HEK293T (cell line): ENCODE measurements at regions not wholly inside any gene's neighbourhood (a gene's known extent, or its start where the extent isn't known, plus 50 kb on each side); places are given as distances from the start of the nearest gene placed in this dataset.

Experiments
- CTCF ChIA-PET: fragments of 350-600 bp; formaldehyde crosslinking; extraction: SDS; loops from one replicate; lab custom pipeline; 2021; ENCODE audit warnings: antibody characterized with exemption, inconsistent platforms; lab: Yijun Ruan, JAX
- POLR2A ChIA-PET: fragments of 350-600 bp; formaldehyde crosslinking; extraction: SDS; loops from one replicate; lab custom pipeline; 2020; ENCODE audit warnings: antibody characterized with exemption, inconsistent platforms; lab: Yijun Ruan, JAX
- DNase-seq: peaks from one replicate; pipeline ENCODE4 v3.0.0; 2012; ENCODE audit warnings: mixed read lengths; ENCODE audit errors: extremely low spot score
- ARNT ChIP-seq: fragments of 450-650 bp; IDR thresholded peaks from 2 replicates; pipeline ENCODE4 v1.6.1; 2017; ENCODE audit warnings: mild to moderate bottlenecking
- BHLHE40 ChIP-seq: fragments of 450-650 bp; IDR thresholded peaks from 2 replicates; pipeline ENCODE4 v1.6.1; 2016; ENCODE audit warnings: mild to moderate bottlenecking, moderate library complexity, borderline replicate concordance
- CTBP1 ChIP-seq: fragments of 450-650 bp; IDR thresholded peaks from 2 replicates; pipeline ENCODE4 v1.6.1; 2016; ENCODE audit warnings: borderline replicate concordance
- ELF4 ChIP-seq: fragments of 450-650 bp; IDR thresholded peaks from 2 replicates; pipeline ENCODE4 v1.6.1; 2017; ENCODE audit warnings: antibody characterized with exemption
- FOXA1 ChIP-seq: fragments of 450-650 bp; IDR thresholded peaks from 2 replicates; pipeline ENCODE4 v1.6.1; 2016; ENCODE audit warnings: mild to moderate bottlenecking
- FOXK2 ChIP-seq: fragments of 450-650 bp; IDR thresholded peaks from 2 replicates; pipeline ENCODE4 v1.6.1; 2016; ENCODE audit warnings: mild to moderate bottlenecking
- FOXM1 ChIP-seq: fragments of 450-650 bp; IDR thresholded peaks from 2 replicates; pipeline ENCODE4 v1.6.1; 2017; ENCODE audit warnings: mild to moderate bottlenecking, borderline replicate concordance
- HDGF ChIP-seq: fragments of 450-650 bp; IDR thresholded peaks from 2 replicates; pipeline ENCODE4 v1.6.1; 2017; ENCODE audit warnings: antibody characterized with exemption, borderline replicate concordance
- L3MBTL2 ChIP-seq: fragments of 450-650 bp; conservative IDR thresholded peaks from 2 replicates; pipeline ENCODE4 v1.6.1; 2016; ENCODE audit warnings: mild to moderate bottlenecking
- LEF1 ChIP-seq: fragments of 450-650 bp; IDR thresholded peaks from 2 replicates; pipeline ENCODE4 v1.6.1; 2017; ENCODE audit warnings: mild to moderate bottlenecking, borderline replicate concordance
- NFRKB ChIP-seq: fragments of 450-650 bp; IDR thresholded peaks from 2 replicates; pipeline ENCODE4 v1.6.1; 2016; ENCODE audit warnings: mild to moderate bottlenecking, moderate library complexity
- SP1 ChIP-seq: fragments of 450-650 bp; IDR thresholded peaks from 2 replicates; pipeline ENCODE4 v1.6.1; 2017
- SUZ12 ChIP-seq: fragments of 450-650 bp; IDR thresholded peaks from 2 replicates; pipeline ENCODE4 v1.6.1; 2016; ENCODE audit warnings: mild to moderate bottlenecking
- TARDBP ChIP-seq: fragments of 450-650 bp; IDR thresholded peaks from 2 replicates; pipeline ENCODE4 v1.6.1; 2016
- ZNF384 ChIP-seq: fragments of 450-650 bp; IDR thresholded peaks from 2 replicates; pipeline ENCODE4 v1.6.1; 2016
- TF ChIP-seq, protein P1 (sequence below): fragments of 450-650 bp; IDR thresholded peaks from 2 replicates; pipeline ENCODE4 v1.6.1; 2016

DNA sequence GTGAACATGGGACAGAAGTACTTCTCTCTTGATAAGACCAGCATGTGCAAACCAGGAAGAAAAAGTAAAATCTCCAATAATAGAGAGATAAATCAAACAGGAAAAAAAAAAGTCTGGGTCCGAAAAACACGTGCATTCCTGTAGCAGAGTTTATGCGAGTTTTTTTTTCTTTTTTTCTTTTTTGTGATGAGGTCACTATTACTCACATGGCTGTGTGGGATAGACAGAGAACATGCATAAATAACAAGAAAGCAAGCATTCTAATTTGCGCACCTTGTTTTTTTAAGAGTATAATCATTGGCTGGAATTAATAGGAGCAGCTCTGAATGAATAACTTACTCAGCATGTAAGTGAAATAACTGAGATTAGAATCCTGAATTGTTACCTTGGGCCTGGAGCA lies 91.9 kb upstream of the CPM start:
- POLR2A ChIA-PET: no interaction called here
- no peak for DNase-seq
- CTCF ChIA-PET: interaction anchor here (1.0 kb wide), 1 partner anchor 18 kb away, joined by 3 read pairs; no protein-coding TSS in a partner anchor
- TF ChIP-seq SUZ12: no peak
- TF ChIP-seq SP1: no peak
- TF ChIP-seq, protein P1, sequence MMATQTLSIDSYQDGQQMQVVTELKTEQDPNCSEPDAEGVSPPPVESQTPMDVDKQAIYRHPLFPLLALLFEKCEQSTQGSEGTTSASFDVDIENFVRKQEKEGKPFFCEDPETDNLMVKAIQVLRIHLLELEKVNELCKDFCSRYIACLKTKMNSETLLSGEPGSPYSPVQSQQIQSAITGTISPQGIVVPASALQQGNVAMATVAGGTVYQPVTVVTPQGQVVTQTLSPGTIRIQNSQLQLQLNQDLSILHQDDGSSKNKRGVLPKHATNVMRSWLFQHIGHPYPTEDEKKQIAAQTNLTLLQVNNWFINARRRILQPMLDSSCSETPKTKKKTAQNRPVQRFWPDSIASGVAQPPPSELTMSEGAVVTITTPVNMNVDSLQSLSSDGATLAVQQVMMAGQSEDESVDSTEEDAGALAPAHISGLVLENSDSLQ: no peak
- no peak for TF ChIP-seq ZNF384
- no peak for TF ChIP-seq FOXK2
- no peak for TF ChIP-seq LEF1
- TF ChIP-seq BHLHE40: no peak
- no peak for TF ChIP-seq NFRKB
- no peak for TF ChIP-seq CTBP1

DNA sequence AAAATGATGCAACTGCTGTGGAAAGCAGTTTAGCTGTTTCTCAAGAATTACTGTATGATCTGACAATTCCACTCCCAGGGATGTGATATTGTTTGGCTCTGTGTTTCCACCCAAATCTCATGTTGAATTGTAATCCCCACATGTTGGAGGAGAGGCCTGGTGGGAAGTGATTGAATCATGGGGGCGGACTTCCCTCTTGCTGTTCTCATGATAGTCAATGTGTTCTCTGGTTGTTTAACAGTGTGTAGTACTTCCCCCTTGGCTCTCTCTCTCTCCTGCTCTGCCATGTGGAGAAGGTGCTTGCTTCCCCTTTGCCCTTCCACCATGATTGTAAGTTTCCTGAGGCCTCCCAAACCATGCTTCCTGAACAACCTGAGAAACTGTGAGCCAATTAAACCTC lies 93.4 kb upstream of the CPM start:
- no peak for TF ChIP-seq FOXM1
- TF ChIP-seq, protein P1: no peak
- no peak for TF ChIP-seq FOXK2
- CTCF ChIA-PET: no interaction called here
- POLR2A ChIA-PET: no interaction called here
- no peak for DNase-seq

- TF ChIP-seq ZNF384 (no peak), CTBP1 (no peak), FOXK2 (no peak), HDGF (no peak), SUZ12 (no peak), BHLHE40 (no peak), TARDBP (no peak), L3MBTL2 (no peak), ARNT (no peak), FOXM1 (no peak), NFRKB (no peak)
- TF ChIP-seq, protein P1: no peak
- ChIA-PET CTCF (no interaction called here), POLR2A (no interaction called here)
- DNase-seq: no peak
These were observed 94.5 kb upstream of the CPM start for GRCh38 chr12:69027411-69027881.

GRCh38 chr12:69028941-69029729 lies 96.2 kb upstream of the CPM start:
- DNase-seq: no peak
- ChIA-PET CTCF (no interaction called here), POLR2A (no interaction called here)
- no peak for TF ChIP-seq FOXK2
- TF ChIP-seq SUZ12: no peak
- no peak for TF ChIP-seq LEF1
- TF ChIP-seq FOXA1: no peak
- TF ChIP-seq TARDBP: no peak
- no peak for TF ChIP-seq ARNT
- TF ChIP-seq NFRKB: no peak
- no peak for TF ChIP-seq BHLHE40
- TF ChIP-seq, protein P1: no peak

- DNase-seq: no peak
- POLR2A ChIA-PET: no interaction called here
- TF ChIP-seq, protein P1: no peak
- TF ChIP-seq FOXK2: no peak
- no peak for TF ChIP-seq CTBP1
- no peak for TF ChIP-seq ARNT
- no peak for TF ChIP-seq SP1
- no peak for TF ChIP-seq TARDBP
- no peak for TF ChIP-seq BHLHE40
- TF ChIP-seq FOXM1: no peak
- TF ChIP-seq SUZ12: no peak
- TF ChIP-seq ZNF384: no peak
- CTCF ChIA-PET: no interaction called here
These were observed 97.3 kb upstream of the CPM start for GRCh38 chr12:69030321-69030720.

GRCh38 chr12:69036533-69036932 lies 103.6 kb upstream of the CPM start:
- DNase-seq: no peak
- CTCF ChIA-PET: no interaction called here
- TF ChIP-seq ZNF384 (no peak), NFRKB (no peak), ARNT (no peak), HDGF (no peak), SP1 (no peak), FOXA1 (no peak), SUZ12 (no peak), TARDBP (no peak), FOXM1 (no peak), CTBP1 (no peak), L3MBTL2 (no peak), ELF4 (no peak), FOXK2 (no peak), LEF1 (no peak), BHLHE40 (no peak)
- TF ChIP-seq, protein P1: no peak
- POLR2A ChIA-PET: no interaction called here
